GM19452 (cell line): ENCODE measurements at regions not wholly inside any gene's neighbourhood (a gene's known extent, or its start where the extent isn't known, plus 50 kb on each side); places are given as distances from the start of the nearest gene placed in this dataset.

Experiments used
- ATAC-seq: cut with Tn5 transposase; IDR thresholded peaks from one replicate; pipeline ENCODE4 v1.9.1; 2021; ENCODE audit not compliant: unreplicated experiment

DNA sequence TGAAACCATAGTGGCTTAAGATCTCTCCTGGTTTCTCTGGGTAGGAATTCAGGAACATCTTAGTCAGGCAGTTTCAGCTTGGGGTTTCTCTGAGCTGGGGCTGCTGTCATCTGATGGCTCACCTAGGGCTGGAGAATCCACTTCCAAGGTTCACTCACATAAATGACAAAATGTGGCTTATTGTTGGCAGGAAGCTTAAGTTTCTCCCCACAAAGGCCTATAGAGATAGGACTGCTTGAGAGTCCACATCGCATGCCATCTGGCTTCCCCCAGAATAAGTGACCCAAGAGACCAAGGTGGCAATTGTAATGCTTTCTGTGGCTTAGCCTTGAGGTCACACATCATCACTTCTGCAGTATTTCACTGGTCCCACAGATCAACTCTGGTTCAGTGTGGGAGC, 131.4 kb downstream of the EDN1 start:
- ATAC-seq = no peak

DNA sequence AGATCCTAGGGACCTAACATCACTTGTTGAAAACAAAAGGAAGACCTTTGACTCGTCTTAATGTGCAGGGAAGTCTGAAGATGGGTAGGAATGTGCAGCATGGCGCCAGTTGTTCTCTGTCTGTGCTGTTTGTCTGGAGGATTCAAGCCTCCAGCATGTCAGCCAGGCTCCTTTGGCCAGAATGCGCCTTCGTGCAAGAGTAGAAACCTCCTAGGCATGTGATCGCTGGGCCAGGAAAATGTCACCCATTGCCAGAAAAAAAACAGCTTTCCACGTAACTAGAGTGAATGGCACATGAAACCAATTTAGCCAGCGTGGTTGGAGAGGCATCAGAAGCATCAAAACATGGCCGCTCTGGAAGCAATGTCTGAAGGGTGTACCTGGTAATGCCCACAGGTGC, 132.7 kb downstream of the EDN1 start:
- no peak for ATAC-seq

DNA sequence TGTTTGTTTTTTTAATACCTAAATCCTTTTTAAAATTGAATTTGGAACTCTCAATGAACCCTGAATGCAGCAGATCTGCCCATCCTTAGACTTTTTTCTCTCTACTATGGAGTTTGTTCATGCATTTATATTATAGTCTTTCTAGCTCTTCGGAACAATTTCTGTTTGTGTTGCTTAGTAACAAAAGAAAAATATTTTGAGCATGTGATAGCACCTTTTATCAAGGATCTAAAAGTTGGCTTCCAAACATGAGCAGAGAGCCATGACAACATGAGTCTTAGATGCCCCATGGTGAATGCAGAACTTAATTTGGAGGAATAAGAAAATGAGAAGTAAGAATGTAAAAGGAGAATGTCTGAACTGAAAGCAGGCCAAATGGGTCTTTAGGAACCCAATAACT, 133.7 kb downstream of the EDN1 start:
- no peak for ATAC-seq

DNA sequence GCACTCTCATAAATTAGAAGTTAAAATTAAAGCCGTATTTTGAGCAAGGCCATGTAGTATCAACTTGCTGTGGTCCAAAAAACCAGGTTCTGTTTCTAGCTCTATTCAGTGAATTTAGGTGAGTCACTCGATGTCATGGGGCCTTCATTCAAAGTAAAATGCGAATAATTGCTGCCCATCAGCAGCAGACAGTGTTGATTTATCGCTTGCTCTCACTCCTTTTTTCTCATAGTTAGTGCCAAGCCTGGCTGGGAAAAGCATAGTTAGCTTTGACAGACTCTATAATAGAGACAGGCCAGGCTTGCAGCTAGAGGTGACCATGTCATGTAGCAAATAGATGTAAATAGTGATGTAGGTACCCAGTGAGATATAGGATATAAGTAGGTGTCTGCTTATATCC, 136.0 kb downstream of the EDN1 start:
- ATAC-seq = no peak

GRCh38 chr6:12431023-12431422, 140.9 kb downstream of the EDN1 start:
- ATAC-seq = no peak

DNA sequence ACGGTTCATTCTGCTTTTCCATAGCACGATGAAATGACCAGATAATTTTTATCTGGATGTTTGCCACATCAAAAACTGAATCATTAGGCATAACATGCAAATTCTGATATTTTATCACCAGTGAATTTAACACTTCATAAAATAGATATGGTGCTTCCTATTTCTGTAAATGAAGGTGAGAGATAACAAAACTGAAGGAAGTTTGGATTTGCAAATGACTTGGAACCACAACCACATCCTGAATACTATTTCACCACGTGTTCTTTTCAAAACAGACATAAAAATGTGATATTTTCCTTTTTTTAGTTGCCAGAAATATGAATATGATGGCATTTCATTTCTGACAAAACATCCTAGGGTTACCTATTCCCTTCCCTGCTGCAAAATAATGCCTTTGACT, 146.1 kb downstream of the EDN1 start:
- no peak for ATAC-seq

DNA sequence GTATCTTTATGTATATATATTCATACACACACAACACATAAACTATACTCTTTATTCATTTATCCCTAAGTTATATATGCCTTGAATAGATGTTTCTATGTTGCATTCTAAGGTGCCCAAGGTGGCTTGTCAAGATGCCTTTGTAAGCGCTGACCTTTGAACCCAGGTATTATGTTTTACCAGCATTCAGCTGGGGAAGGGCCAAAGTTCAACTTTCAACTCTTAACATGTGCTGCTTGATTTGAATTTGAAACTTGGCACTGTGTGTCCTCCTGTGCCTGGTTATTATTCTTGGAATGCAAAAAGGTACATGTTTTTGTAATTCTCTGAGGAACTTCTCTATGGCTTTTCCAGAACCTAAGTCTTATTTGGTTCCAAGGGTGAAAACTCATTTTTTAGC, 146.5 kb downstream of the EDN1 start:
- no peak for ATAC-seq

DNA sequence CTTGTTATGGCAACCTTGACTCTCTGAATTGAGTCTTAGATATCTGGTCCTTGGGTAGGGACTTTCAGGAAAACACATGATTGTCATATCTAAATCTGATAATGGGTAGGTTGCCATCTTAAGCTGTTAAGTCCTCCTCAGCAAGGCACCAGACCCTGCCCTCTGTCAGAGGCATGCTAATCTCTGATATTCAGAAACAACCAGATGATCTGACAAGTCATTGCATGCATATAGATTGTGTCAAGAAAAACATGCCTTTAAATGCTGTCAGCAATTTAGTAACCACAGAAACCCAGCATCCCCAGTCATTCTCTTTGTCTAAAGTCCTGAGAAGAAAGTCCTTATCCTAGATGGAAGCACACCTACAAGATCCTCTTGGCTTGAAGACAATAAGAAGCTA, 149.1 kb downstream of the EDN1 start:
- no peak for ATAC-seq

- no peak for ATAC-seq
Observed at GRCh38 chr6:12440981-12441380, 150.8 kb downstream of the EDN1 start.

- ATAC-seq = no peak
Observed at GRCh38 chr6:12442455-12442854, 152.3 kb downstream of the EDN1 start.

GRCh38 chr6:12446394-12446793, 156.2 kb downstream of the EDN1 start:
- no peak for ATAC-seq

DNA sequence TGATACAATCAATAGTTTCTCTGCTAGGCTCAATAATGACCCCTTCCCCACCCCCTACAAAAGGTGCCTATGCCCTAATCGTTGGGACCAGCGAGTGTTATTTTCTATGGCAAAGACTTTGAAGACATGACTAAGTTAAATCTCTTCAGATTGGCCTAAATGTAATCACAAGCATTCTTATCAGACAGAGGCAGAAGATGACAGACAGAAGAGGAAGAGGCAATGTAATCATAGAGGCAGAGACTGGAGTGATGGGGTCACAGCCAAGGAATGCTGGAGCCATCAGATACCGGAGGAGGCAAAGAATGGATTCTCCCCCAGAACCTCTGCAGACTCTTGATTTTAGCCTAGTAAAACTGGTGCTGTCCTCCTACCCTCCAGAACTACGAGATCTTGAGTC, 159.3 kb downstream of the EDN1 start:
- ATAC-seq = no peak

DNA sequence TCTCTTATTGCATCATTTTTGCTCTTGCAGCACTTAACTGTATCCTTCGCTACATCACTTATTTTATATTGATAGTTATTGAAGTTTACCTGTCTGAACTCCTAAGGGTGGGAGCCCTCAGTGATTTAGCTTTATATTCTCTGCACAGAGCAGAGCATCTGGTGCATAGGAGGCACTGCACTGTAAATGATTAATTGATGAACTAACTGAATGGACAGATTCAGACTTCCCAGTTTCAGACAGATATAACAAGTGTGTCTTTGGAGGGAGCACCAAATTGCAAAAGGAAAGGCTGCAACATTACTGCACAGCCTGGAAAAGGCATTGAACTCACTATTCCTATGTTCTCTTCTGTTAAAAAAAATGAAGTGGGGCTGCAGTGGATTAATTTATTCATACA, 160.3 kb downstream of the EDN1 start:
- no peak for ATAC-seq

GRCh38 chr6:12456343-12456742, 166.2 kb downstream of the EDN1 start:
- ATAC-seq = no peak

DNA sequence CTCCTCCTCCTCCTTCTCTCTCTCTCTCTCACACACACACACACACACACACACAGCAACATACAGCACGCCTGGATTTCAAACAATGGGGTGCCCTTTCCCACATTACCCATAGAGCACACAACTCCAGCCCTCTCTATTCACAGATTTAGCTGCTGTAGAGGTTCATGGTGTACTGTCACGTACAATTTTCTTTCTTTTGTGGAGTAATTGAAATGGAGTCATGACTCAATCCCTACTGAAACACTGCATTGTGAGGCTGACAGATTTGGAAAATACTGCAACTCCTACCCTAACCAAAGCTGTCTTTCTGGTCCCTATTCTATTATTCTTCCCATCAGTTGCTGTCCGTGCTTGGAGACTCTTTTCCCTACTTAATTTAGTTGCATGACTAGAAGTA, 166.9 kb downstream of the EDN1 start:
- no peak for ATAC-seq

GRCh38 chr6:12458558-12458957, 168.4 kb downstream of the EDN1 start:
- ATAC-seq = no peak

DNA sequence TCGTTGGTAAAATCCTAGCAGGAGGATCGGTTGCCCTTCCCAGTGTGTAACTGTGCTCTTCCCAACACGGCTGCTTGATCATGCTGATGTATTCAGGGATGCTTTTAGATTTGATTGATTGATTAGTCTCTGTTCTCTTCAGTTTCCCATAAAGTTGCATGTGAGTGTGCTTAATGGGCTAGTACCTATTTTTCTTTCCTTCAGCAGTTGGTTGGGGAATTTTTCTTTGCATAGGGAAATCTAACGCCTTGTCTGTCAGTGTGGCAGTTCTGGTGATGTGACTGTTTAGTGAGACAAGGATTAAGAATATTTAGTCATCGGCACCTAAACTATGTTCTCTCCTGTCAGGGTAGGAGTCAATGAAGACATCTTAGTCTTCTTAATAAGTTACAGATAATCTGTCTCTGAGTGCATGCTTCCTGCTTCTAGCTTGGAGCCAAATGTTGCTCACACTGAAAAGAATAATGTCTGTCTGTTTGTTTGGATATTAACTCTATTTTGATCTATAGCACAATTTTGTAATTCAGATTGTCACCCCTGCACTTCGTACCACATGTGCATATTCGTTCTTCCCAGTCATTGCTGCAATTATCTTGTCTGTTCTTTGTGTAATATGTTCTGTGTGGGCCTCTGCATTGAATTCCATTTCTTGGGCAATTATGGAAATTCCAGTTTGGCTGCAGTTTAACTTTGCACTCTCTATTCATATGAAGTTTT, 169.9 kb downstream of the EDN1 start:
- no peak for ATAC-seq

DNA sequence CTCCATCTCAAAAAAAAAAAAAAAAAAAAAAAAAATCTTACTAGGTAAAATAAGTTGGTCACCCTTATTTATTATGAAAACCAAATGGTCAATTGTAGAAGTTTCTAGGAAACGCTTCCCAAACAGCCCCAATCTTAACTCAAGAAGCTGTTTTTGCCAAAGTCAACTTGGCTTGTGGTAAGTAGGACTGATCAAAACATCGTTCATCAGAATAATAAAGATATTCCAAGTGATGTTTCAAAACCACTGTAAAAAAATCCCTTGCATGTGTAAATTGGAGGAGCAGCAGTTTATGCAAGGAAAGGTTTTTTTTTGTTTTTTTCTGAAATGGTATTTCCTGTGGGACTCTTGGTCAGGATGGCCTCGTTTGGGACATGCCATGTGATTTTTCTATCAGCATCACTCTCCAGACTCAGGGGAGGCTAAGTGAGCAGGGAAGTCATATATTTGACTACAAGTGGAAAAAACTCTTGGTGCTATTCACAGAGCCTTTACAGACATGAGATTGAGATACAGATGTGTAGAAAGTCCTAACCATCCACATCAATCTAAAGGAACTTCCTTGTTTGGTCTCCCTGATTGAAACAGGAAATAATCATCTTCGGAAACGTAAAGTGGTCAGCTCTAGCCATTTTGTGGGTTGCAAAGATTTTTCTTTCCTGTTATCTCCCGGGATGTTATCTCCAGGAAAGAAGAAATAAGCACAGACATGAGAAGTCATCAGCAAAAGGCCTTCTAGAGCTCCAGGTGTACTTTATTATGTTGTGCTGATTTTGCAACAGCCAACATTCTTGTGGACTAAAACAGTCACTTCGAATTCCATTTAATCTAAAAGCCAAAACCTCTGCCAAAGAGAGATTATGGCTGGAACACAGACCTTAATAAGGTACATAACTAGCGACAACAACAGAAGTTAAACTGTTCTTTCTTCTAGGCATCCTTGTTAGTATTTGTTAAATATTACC, 177.8 kb downstream of the EDN1 start:
- ATAC-seq = no peak

DNA sequence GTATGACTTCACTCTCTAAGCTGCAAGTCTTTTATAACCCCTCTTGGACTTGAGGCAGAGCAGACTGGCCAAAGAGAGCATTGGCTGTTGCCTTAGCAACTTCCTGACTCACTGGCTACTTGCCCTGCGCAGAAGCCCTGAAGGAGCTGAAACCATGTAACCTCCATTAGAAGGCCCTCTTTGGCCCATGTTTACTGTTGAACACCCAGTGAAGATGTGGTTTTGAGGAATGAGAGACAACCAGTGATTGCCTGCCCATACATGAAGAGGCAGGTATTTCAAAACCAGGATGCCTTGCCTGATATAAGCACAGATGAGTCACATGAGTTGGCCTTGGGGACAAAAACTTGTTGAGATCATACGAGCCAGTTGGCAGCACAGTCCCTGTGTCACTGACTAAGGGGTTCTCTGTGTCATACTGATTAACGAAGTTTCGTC, 182.5 kb downstream of the EDN1 start:
- no peak for ATAC-seq

- ATAC-seq = no peak
Observed at GRCh38 chr6:12473494-12473893, 183.3 kb downstream of the EDN1 start.

DNA sequence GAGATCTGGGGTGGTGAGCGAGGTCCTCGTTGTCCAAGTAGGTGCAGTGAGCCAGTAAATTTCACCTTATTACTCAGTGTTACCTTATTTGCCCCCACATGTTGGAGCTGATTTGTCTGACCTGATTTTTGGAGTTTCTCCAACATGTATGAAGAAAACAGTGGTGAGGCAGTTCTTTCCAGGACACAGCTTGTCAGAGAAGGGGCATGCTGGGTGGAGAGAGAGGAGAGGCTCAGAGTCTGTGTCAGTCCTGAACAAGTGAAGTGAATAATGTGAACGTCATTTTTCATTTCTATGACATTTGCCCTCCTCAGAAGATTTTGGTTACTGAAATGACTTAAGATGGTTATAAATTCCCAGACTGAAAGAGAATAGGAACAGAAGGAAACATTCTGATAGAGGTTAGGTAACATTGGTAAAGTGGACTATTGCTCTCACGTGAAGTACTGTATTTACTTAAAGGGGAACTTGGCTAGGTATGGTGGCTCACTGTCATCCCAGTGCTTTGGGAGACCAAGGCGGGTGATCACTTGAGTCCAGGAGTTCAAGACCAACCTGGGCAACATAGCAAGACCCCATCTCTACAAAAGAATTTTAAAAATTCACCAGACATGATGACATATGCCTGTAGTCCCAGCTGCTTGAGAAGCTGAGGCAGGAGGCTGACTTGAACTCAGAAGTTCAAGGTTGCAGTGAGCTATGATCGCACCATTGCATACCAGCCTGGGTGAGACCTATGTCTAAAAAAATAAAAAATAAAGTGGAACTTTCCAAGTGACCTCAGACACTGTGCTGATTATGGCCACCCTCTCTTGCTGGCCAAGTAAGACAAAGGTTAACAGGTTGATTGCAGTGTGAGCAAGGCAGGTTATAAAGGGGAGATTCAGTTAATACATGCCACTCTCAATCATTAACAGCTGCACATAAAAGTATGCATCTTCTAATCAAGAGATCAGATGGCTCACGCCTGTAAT, 184.3 kb downstream of the EDN1 start:
- ATAC-seq = no peak
